SK-N-SH treated with all-trans-retinoic acid at 6 μM for 48 hours (cell line): ENCODE measurements at regions not wholly inside any gene's neighbourhood (a gene's known extent, or its start where the extent isn't known, plus 50 kb on each side); places are given as distances from the start of the nearest gene placed in this dataset.

Experiments
- ARNTL ChIP-seq: fragments of 450-650 bp; formaldehyde crosslinking; IDR thresholded peaks from 2 replicates; pipeline ENCODE4 v1.5.0; 2020; ENCODE audit warnings: low read depth, mild to moderate bottlenecking, moderate library complexity, borderline replicate concordance
- BACH2 ChIP-seq: fragments of 250-450 bp; sonication (Bioruptor Pico); IDR thresholded peaks from 2 replicates; pipeline ENCODE4 v1.9.0; 2021; ENCODE audit warnings: mild to moderate bottlenecking, borderline replicate concordance
- CSDC2 ChIP-seq: fragments of 250-450 bp; sonication (Bioruptor Pico); IDR thresholded peaks from 2 replicates; pipeline ENCODE4 v1.5.0; 2020; ENCODE audit warnings: mild to moderate bottlenecking, moderate library complexity
- ISL1 ChIP-seq: fragments of 250-450 bp; sonication (Bioruptor Pico); IDR thresholded peaks from 2 replicates; pipeline ENCODE4 v2.1.2; 2022; ENCODE audit warnings: mild to moderate bottlenecking, moderate library complexity
- RARB ChIP-seq: fragments of 250-450 bp; sonication (Bioruptor Pico); IDR thresholded peaks from 2 replicates; pipeline ENCODE4 v1.8.0; 2021; ENCODE audit warnings: mild to moderate bottlenecking, moderate library complexity
- TCF4 ChIP-seq: fragments of 250-450 bp; sonication (Bioruptor Pico); IDR thresholded peaks from 2 replicates; pipeline ENCODE4 v1.8.0; 2021; ENCODE audit warnings: mild to moderate bottlenecking, moderate library complexity, borderline replicate concordance
- ZC3H10 ChIP-seq: fragments of 250-450 bp; sonication (Bioruptor Pico); IDR thresholded peaks from 2 replicates; pipeline ENCODE4 v1.5.1; 2021; ENCODE audit warnings: mild to moderate bottlenecking, moderate library complexity
- ZFP3 ChIP-seq: fragments of 250-450 bp; sonication (Bioruptor Pico); IDR thresholded peaks from 2 replicates; pipeline ENCODE4 v1.5.0; 2020; ENCODE audit warnings: mild to moderate bottlenecking, moderate library complexity

- TF ChIP-seq ISL1 (CRISPR knock-in tag) (no peak), ZFP3 (CRISPR knock-in tag) (no peak), TCF4 (CRISPR knock-in tag) (no peak), CSDC2 (no peak), ARNTL (CRISPR knock-in tag) (no peak), RARB (CRISPR knock-in tag) (no peak), BACH2 (CRISPR knock-in tag) (no peak), ZC3H10 (no peak)
These were observed 401.7 kb upstream of the CELF4 start for GRCh38 chr18:37967261-37967660.
